ENCODE measurements at regions not wholly inside any gene's neighbourhood (a gene's known extent, or its start where the extent isn't known, plus 50 kb on each side); places are given as distances from the start of the nearest gene placed in this dataset.
A peak's percentile ranks its signal among the peaks of the same experiment; 100 is the strongest.

GRCh38 chr10:88174391-88174790 lies 311.0 kb downstream of the PTEN start:
- DNase-seq: no peak

- no peak for DNase-seq
Measured at GRCh38 chr10:88178758-88179157, 315.3 kb downstream of the PTEN start.

GRCh38 chr10:88179831-88180230 lies 316.4 kb downstream of the PTEN start:
- no peak for DNase-seq

- no peak for DNase-seq
Measured at GRCh38 chr10:88181902-88182600, 318.6 kb downstream of the PTEN start.

- no peak for DNase-seq
Measured at GRCh38 chr10:88182601-88182930, 319.1 kb downstream of the PTEN start.

GRCh38 chr10:88184543-88185297 lies 321.3 kb downstream of the PTEN start:
- DNase-seq: peak; percentile 5

GRCh38 chr10:88185830-88186229 lies 322.4 kb downstream of the PTEN start:
- DNase-seq: no peak

GRCh38 chr10:88186335-88186734 lies 322.9 kb downstream of the PTEN start:
- DNase-seq: peak; percentile 55

GRCh38 chr10:88187472-88187871 lies 324.0 kb downstream of the PTEN start:
- no peak for DNase-seq

- no peak for DNase-seq
Measured at GRCh38 chr10:88190123-88190522, 326.7 kb downstream of the PTEN start.

- no peak for DNase-seq
Measured at GRCh38 chr10:88190540-88191235, 327.3 kb downstream of the PTEN start.

GRCh38 chr10:88193018-88193417 lies 329.6 kb downstream of the PTEN start:
- no peak for DNase-seq

- no peak for DNase-seq
Measured at GRCh38 chr10:88194041-88194887, 330.8 kb downstream of the PTEN start.

GRCh38 chr10:88194961-88195367 lies 331.5 kb downstream of the PTEN start:
- no peak for DNase-seq

- DNase-seq: no peak
Measured at GRCh38 chr10:88195841-88196240, 332.4 kb downstream of the PTEN start.

- no peak for DNase-seq
Measured at GRCh38 chr10:88196291-88196690, 332.9 kb downstream of the PTEN start.

GRCh38 chr10:88198023-88198422 lies 334.6 kb downstream of the PTEN start:
- DNase-seq: no peak

- DNase-seq: no peak
Measured at GRCh38 chr10:88200312-88201032, 337.0 kb downstream of the PTEN start.

- DNase-seq: no peak
Measured at GRCh38 chr10:88205842-88206446, 342.5 kb downstream of the PTEN start.

GRCh38 chr10:88207121-88207546 lies 343.7 kb downstream of the PTEN start:
- DNase-seq: no peak

GRCh38 chr10:88209231-88209630 lies 345.8 kb downstream of the PTEN start:
- DNase-seq: no peak

All from HCEC 1CT (cell line).